ENCODE measurements at regions not wholly inside any gene's neighbourhood (a gene's known extent, or its start where the extent isn't known, plus 50 kb on each side); places are given as distances from the start of the nearest gene placed in this dataset.

GRCh38 chr18:5640939-5641338 lies 97.1 kb upstream of the EPB41L3 start:
- no peak for TF ChIP-seq CTCF (IDR thresholded peaks at IDR 0.05; ENCODE audit: low read length)
- no peak for TF ChIP-seq EZH2 (optimal IDR thresholded peaks at IDR 0.05; ENCODE audit: low read depth, low read length)
- no peak for TF ChIP-seq EZH2phosphoT487 (IDR thresholded peaks at IDR 0.05; ENCODE audit: low read length)
